SIG-M5 (cell line): ENCODE measurements at regions not wholly inside any gene's neighbourhood (a gene's known extent, or its start where the extent isn't known, plus 50 kb on each side); places are given as distances from the start of the nearest gene placed in this dataset.
"Not testable (repeated sequence)": the region's sequence is repeated elsewhere in the genome, so short reads cannot be mapped to it uniquely, and the experiment has no call there.

Experiments used
- DNase-seq: peaks from one replicate; lab custom pipeline; 2025; lab: John Stamatoyannopoulos, UW

DNA sequence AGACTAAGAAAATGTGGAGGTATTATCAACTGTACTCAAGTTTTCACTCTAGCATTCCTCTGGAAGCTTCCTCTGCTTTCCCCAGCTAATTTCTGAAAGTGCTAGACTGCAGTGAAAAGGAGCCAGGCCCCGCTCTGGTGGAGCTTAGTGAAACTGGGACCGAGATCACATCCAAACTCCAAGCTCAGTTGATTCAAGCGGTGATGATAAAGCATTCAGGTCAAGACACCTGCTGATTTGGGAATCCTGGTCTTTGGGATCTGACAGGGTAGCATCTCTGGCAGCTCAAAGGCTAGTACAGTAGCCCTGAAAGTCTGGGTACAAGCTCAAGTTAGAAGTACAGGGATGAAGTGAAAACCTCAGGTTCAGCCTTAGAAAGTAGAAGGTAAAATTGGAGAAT is 120.2 kb upstream of the CRIM1 start:
- no peak for DNase-seq

DNA sequence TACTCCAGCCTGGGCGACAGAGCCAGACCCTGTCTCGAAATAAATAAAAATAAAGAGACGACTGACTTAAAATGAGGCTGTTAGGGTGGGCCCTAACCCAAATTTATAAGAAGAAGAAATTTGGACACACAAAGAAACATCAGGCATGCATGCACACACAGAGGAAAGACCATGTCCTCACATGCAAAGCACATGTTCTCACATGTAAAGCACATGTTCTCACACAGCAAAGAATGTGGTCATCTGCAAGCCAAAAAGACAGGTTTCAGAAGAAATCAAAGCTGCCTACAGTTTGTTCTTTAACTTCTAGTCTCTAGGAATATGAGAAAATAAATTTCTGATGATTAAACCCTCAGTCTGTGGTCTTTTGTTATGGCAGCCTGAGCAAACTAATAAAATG is 132.3 kb upstream of the CRIM1 start:
- DNase-seq, result no peak

DNA sequence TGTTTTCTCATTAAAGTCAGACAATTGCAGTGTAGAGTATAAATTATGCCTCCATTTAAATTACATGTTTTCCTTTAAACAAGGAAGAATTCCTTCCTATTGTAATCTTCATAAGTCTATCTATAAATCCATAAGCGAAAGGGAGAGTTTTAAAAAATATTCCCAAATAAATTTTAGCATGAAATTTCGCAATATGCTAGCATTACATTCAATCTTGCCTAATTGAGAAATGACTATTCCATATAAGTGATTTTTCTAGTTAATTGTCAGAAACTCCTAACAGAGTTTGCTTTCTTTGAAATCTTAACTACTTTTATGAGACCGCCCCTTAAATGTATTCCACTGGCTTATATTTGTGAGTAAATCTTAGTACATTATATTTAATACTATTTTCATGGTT is 133.1 kb upstream of the CRIM1 start:
- DNase-seq, result no peak

DNA sequence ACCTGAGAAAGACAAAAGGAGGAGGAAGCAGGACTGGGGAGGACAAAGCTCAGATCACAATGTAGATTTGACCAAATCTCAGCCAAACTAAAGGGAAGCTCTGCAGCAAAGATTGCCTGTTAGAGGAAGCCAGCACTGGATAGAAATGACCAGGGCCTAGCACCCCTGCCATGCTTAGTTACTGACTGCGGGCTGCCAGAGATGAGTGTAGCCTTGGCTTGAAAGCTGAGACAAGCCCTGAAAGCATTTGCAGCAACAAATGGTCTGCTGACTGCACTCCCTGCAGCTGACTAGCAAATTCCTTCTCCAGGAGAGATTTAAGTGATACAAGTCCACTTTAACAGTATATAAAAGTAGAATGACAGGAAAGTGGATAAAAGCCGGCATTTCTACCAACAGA is 140.9 kb upstream of the CRIM1 start:
- no peak for DNase-seq

DNA sequence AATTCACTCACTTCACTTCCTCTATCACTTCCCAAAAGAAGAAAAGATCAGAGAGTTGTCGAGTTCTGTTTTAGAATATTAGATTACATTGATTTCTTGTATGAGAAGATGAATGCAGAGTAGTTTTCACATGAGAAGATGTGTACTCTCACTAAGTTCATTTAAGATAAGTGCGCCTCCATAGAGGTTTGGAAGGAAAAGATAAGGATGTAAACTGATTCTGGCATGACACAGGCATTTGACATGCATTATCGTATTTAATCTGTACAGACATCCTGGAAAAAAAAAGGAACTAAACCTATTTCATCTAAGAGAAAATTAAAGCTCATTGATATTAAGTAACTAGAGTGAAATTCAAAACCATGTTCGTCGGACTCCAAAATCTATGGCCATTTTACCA is 152.2 kb upstream of the CRIM1 start:
- DNase-seq, result no peak

DNA sequence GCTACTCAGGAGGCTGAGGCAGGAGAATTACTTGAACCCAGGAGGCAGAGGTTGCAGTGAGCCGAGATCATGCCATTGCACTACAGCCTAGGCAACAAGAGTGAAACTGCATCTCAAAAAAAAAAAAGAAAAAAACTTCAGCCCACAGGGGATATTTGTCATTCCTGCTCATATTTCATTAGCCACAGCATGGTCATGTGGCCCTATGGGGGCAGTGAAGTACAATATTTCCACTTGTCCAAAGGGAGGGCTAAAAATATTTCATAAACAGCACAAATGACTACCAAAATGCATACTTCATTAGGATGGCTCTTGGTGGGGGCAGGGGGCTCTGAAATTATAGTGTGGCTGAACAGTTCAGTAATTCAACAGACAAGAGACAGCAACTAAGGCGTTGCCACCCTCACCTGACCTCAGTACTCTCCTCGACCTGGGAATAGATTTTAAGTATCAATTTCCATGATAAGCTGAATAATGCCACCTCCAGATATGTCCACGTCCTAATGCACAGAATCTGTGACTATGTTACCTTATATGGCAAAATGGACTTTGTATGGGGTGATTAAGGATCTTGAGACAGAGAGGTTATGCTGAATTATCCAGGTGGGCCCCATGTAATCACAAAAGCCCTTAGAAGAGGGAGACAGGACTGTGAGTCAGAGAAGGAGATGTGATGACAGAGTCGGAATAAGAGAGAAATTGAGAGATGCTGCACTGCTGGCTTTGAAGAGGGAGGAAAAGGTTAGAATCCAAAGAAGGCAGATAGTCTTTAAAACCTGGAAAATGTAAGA is 158.2 kb upstream of the CRIM1 start:
- no peak for DNase-seq

DNA sequence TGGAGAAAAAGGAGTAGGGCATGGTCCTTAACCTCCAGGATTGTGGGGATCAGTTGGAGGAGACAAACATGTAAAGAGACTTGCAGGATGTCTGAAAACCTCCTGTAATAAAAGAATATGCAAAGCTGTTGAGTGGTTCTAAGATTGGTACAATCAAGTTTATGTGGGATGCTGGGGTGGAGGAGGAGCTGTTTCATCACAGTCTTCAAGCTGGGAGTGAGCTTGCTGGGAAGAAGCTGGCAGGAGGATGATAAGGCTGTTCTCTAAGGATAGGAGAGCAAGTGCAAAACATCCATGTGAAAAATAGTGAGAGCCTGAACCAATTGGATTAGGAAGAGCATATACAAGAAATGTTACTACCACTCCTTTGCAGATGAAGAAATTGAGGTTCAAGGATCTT is 161.9 kb upstream of the CRIM1 start:
- DNase-seq, result no peak

DNA sequence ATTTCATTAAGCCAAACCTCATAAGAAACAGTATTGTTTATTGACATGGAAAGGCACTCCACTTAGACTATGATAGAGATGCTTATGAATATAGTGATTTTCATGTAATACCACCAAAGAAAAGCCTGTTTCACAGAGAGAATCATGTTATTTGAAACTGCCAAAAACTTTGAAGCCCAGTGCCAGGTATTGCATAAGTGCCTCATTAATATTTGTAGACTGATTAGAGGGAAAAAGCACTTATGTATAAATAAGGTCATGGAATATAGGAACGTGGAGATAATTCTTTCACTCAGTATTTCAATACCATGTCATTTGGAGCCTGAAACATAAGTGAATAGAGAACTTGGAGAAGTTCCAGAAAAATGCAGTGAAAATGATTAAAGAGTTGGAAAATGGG is 162.6 kb upstream of the CRIM1 start:
- no peak for DNase-seq

DNA sequence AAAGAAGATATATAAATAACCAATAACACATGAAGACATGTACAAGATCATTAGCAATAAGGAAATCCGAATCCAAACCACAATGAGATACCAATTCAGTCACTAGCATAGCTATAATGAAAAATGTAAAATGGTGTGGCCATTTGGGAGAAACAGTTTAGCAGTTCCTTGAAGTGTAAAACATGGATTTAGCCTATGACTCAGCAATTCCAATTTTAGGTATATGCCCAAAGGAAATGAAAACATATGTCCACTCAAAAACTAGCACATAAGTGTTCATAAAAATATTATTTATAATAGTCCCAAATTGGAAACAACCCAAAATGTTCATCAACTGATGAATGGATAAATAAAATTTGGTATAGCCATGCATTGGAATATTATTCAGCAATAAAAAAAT is 165.5 kb upstream of the CRIM1 start:
- DNase-seq, result no peak

DNA sequence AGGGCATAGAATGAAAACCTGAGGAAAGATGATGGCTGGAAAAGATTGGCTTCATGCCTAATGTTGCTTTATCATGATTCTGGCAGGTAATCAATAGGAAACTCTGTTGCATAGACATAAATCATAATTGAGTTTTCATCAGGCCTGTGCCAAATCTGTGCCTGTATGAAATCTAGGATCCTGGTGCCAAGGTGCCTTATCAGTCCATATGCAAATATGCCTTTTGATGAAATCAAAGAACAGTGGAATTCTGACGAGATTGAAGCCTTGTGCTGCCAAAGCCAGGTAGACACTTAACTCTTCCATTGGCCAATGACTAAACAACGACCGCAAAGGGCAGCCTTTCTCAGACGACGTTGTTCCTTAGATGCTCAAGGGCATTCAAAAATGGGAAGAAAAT is 170.0 kb upstream of the CRIM1 start:
- no peak for DNase-seq

DNA sequence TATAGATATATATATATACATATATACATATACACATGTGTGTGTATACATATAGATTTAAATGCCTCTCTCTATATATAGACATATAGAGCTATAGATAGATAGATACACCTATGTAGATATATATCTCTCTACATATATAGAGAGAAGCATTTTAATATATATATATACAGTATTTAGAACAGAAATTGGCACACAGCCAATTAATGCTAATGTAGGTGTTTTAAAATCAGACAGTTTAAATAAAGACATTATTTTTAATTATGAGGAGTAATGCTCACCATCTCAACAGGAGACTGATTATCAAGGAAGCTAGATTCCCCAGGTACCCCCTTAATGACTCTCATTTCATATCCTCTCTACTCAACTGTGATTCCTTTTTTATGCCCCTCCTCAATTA is 170.7 kb upstream of the CRIM1 start:
- no peak for DNase-seq

DNA sequence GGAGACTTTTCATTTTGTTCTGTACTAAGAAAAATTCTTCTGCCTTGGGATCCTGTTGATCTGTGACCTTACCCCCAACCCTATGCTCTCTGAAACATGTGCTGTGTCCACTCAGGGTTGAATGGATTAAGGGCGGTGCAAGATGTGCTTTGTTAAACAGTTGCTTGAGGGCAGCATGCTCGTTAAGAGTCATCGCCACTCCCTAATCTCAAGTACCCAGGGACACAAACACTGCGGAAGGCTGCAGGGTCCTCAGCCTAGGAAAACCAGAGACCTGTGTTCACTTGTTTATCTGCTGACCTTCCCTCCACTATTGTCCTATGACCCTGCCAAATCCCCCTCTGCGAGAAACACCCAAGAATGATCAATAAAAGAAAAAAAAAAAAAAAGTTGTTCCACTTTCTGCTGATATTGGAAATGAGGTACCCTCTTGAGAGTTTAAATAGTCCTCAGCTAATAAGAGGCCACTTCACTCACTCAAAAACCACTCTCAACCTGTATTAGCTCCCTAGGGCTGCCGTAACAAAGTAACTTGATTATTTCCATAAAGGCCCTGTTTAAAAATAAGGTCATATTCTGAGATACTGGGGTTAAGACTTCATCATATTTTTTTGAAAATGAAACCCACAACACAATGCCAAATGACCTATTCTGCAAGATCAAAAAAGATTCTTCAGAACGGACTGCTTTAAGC is 174.6 kb upstream of the CRIM1 start:
- DNase-seq, result not testable (repeated sequence)

DNA sequence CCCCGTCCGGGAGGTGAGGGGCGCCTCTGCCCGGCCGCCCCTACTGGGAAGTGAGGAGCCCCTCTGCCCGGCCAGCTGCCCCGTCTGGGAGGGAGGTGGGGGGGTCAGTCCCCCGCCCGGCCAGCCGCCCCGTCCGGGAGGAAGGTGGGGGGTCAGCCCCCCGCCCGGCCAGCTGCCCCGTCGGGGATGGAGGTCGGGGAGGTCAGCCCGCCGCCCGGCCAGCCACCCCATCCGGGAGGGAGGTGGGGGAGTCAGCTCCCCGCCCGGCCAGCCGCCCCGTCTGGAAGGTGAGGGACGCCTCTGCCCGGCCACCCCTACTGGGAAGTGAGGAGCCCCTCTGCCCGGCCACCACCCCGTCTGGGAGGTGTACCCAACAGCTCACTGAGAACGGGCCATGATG is 175.3 kb upstream of the CRIM1 start:
- DNase-seq, result not testable (repeated sequence)

DNA sequence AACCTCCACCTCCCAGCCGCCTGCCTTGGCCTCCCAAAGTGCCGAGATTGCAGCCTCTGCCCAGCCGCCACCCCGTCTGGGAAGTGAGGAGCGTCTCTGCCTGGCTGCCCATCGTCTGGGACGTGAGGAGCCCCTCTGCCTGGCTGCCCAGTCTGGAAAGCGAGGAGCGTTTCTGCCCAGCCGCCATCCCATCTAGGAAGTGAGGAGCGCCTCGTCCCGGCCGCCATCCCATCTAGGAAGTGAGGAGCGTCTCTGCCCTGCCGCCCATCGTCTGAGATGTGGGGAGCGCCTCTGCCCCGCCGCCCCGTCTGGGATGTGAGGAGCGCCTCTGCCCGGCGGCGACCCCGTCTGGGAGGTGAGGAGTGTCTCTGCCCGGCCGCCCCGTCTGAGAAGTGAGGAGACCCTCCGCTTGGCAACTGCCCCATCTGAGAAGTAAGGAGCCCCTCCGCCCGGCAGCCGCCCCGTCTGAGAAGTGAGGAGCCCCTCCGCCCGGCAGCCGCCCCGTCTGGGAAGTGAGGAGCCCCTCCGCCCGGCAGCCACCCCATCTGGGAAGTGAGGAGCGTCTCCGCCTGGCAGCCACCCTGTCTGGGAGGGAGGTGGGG is 175.8 kb upstream of the CRIM1 start:
- DNase-seq, result not testable (repeated sequence)

DNA sequence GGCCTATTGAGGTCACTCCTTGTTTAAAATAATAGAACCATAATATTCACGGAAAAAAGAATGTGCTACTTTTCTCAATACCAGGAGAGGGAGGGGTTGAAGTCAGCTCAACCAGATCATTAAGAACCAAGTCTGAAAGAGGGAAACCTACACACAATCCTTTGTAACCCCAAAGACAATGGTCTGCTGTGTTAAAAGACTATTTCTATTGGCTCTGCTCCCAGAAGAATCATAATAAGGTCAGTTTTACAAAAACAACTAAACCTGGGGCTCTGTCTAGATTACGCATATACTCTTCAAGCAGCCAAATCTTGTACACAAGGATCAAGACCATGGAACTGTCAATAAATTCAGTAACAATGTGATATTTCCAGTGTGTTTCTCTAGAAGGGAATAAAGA is 177.2 kb upstream of the CRIM1 start:
- no peak for DNase-seq

DNA sequence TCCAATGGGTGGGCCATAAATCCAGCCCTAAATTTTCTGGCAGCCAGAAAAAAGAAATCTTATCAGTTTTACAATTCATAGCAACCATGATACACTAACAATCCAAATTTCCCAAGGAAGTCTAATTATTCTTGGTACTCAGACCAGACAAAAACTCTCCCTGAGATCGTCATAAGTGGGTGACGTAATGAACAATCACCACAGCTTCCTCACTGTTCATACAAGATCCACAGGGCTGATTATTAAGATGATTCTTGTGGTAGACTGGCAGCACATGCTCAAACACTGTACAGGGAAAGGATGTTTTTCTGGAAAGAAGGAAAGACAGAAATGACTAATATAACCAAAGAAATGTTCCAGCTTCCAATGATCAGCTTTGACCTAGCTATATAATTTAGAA is 178.3 kb upstream of the CRIM1 start:
- DNase-seq, result no peak

DNA sequence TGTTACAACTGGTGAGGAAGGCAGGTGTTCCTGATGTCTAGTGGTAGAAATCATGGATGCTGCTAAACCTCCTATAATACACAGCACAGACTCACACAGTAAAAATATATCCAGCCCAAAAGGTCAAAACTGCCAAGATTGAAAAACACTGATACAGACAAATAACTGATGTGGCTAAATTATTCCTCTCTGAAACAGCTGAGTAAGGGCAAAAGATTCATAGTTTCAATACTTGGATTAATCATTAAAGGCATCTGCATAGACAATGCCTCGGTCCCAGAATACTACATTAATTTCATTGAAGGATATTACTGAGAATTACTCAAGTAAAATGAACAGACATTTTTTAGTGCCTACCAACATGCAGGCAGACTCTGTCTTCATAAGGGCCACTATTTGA is 180.7 kb upstream of the CRIM1 start:
- no peak for DNase-seq

DNA sequence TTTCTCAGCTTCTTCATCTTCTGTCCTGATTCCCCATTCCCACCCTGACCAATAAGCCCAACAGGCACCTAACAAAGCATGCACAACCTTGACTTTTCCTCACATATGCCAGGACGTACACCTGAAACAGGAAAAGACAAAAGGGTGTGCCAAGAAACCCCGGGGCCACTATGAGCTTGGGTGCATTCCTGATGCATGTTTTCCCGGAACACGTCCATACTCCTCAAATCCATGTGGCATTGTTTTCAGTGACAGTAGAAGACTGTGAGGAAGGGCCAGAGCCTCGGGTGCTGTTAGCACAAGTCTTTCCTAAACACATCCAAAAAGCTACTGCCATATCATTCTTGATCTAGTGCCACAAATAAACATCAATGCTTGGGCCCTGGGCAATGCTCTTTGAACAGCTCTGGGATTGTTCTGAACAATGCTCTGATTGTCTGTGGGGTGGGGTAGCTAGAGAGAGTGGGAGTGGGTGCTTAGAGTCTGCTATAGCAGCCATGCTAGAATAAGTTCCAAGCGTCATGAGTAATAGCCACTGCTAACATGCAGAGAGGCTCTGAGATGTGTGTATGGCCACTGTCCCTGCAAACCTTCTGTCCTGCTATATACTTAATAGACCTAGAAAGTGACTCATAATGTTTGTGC is 181.7 kb upstream of the CRIM1 start:
- DNase-seq, result no peak

DNA sequence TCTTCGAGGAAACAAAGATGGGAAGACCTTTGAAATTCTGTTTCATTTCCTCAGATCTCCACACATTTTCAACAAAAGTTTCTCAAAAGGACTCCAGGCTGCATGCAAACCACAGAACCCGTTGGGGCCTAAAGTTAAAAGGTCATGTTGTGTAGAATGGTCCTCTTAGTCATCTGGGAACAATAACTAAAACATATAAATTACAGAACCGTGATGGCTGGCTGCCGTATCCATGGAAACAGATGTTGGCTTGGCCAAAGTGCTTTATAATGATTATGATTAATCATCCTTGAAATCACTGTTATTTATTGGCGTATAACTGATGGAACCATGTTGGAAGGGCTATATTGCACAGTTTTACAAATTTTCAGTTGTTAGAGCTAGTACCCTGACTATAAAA is 182.8 kb upstream of the CRIM1 start:
- no peak for DNase-seq

DNA sequence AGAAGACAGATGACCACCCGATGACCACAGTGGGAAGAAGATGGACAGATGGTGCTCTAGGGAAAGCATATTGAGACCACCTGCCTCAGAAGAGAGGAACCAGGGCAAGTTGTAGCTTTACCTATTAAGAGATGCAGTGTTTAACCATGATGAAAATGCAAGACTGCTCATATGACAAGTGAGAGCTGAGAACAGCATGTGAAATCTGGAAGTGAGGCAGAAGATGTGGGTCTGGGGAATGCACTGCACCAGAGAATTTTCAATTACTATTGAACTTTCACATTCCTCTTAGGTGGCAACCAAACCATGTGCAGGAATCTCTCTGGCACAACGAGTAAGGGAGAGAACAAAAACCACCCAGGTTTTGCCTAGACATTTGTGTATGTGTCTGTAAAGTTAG is 184.8 kb upstream of the CRIM1 start:
- DNase-seq, result no peak

DNA sequence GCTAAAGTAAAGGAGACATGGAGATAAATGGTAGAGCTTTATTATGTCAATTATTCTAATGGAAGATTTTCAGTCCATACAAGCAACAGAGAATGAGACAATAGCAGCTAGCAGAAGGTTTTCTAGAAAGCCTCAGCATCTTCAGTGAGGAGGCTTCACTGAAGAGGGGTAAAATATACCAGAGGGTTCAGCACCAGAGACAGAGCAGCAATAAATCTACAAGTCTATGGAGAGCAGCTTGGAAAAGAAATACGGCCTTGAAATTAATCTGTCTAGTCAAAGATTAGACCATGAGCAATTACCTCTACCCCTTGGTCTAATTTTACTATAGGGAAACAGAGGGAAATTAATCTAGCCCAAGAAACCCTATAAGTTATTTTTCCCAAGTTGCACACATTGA is 185.7 kb upstream of the CRIM1 start:
- no peak for DNase-seq

DNA sequence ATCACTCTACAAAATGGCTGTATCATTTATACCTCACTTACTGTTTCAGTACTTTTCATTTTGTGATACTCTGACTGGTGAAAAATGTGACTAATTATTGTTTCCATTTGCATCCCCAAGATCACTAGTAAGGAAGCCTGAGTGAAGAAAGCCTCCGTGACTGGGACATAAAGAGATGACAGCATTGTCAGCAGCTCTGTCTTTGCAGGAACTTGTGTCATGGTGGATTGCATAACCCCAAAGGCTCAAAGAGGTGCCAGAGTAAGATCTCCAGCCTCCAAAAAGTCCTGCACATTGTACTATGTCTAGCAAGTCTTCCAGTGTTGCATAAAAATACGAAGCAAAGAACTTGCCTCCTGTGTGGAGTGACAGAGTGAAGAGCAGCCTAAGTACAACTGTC is 187.5 kb upstream of the CRIM1 start:
- no peak for DNase-seq

DNA sequence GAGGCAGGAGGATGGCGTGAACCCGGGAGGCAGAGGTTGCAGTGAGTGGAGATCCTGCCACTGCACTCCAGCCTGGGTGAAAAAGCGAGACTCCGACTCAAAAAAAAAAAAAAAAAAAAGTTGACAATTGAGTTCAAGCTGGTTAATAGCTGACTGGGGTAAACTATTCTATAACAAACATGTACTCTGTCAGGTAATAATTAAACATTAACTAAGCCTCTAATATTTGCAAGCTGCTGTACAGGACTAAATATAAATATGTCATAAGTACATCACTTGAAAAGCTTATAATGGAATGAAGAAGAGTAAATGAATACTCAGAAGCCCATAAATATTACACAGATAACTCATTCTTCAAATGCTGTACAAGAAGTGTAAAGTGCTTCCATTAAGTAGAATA is 190.4 kb upstream of the CRIM1 start:
- no peak for DNase-seq
